IPS-NIHi11 (cell line): ENCODE measurements at regions not wholly inside any gene's neighbourhood (a gene's known extent, or its start where the extent isn't known, plus 50 kb on each side); places are given as distances from the start of the nearest gene placed in this dataset.

Experiments
- DNase-seq: peaks from one replicate; pipeline ENCODE4 v3.0.0; 2012; ENCODE audit warnings: mixed read lengths, low spot score

DNA sequence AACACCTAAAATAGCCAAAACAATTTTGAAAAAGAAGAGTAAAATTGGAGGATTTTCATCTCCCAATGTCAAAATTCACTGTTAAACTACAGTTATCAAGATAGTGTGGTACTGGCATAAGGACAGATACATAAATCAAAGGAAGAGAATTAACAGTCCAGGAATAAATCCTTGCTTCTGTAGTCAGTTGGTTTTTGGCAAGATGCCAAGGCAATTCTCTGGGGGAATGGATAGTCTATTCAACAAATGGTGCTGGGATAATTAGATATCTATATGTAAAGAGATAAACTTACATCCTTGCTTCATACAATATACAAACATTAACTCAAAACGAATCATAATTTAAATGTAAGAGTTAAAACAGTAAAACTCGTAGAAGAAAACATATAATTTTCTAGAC is 57.9 kb upstream of the SELENOK start:
- DNase-seq: no peak

DNA sequence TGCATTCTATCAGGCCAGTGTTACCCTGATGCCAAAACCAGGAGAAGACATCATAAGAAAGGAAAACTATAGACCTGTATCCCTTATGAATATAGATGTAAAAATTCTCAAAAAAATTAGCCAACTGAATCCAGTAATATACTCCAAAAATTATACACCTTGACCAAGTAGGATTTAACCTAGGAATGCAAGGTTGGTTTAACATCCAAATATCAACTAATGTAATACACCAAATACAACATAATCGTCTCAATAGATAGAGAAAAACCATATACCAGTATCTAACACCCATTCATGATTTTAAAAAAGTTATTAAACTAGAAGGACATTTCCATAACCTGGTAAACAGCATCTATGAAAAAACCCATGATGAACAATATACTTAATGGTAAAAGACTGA is 56.5 kb upstream of the SELENOK start:
- DNase-seq: no peak

DNA sequence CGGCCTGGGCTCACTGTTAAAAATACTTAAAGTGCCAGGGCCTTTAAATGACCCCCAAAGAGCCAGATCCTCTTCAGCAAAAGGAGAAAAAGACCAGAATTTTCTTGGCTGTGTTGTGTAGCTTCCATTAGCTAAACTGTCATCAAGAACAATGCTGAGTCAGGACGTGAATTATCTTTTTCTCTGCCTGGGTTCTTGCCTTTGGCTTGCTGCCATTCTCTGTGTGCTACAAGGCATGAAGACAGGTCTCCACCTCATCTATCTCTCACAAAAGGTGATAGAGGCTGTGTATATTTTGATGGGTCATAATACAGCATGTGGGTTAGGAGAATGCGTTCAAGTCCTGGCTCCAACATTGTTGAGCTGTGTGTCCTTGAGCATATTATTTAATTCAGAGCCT is 52.4 kb upstream of the SELENOK start:
- DNase-seq: no peak

DNA sequence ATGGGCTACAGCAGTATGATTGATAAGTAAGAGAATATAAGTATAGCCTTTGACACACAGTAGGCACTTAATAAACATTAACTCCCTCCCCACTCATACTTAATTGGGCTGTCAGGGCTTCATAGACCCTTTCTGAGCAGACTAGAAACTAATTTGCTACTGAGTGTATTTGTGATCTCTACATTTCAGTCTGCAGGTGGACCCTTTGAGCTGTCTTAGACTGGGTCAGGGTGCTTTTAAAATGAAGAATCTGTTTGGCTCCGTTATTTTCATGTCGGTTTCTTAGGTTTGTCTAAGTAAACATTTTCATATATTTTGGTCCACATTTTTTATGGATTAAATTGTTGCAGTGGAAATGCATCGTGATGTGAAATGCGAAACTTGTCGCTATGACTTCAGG is 50.3 kb upstream of the SELENOK start:
- DNase-seq: peak; percentile 7
